ENCODE measurements at regions not wholly inside any gene's neighbourhood (a gene's known extent, or its start where the extent isn't known, plus 50 kb on each side); places are given as distances from the start of the nearest gene placed in this dataset.

DNA sequence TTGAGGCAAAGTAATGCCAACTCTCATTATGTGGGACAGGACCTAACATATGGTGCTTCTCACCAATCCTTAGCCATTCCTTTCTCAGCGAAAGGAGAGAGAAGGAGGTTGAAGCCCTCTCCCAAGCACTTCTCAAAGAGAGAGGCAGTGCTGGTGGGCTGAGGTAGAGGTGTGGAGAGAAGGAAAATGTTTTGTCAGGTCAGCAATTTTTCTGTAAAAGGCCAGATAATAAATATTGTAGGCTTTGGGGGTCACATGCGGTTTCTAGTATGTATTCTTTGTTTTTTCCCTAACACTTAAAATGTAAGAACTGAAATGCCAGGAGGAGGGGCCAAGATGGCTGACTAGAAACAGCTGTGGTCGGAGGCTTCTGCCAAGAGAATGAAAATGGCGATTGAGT, 225.0 kb upstream of the NPY start:
- H3K4me1 Mint-ChIP-seq (ENCODE audit: unreplicated experiment) = no peaks in the 10 kb centered on the region
- no peak overlapping the region for H3K27ac Mint-ChIP-seq (ENCODE audit: unreplicated experiment)
- no peaks in the 10 kb centered on the region for H3K27me3 Mint-ChIP-seq (ENCODE audit: unreplicated experiment)
- H3K4me3 Mint-ChIP-seq (ENCODE audit: unreplicated experiment) = no peak overlapping the region
- no peaks in the 10 kb centered on the region for H3K9me3 Mint-ChIP-seq (ENCODE audit: unreplicated experiment)
- no peak for DNase-seq (ENCODE audit: low spot score)
- H3K36me3 Mint-ChIP-seq (ENCODE audit: low read depth, unreplicated experiment) = no peaks in the 10 kb centered on the region
- TF ChIP-seq, protein P1, sequence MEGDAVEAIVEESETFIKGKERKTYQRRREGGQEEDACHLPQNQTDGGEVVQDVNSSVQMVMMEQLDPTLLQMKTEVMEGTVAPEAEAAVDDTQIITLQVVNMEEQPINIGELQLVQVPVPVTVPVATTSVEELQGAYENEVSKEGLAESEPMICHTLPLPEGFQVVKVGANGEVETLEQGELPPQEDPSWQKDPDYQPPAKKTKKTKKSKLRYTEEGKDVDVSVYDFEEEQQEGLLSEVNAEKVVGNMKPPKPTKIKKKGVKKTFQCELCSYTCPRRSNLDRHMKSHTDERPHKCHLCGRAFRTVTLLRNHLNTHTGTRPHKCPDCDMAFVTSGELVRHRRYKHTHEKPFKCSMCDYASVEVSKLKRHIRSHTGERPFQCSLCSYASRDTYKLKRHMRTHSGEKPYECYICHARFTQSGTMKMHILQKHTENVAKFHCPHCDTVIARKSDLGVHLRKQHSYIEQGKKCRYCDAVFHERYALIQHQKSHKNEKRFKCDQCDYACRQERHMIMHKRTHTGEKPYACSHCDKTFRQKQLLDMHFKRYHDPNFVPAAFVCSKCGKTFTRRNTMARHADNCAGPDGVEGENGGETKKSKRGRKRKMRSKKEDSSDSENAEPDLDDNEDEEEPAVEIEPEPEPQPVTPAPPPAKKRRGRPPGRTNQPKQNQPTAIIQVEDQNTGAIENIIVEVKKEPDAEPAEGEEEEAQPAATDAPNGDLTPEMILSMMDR (IDR thresholded peaks at IDR 0.05; ENCODE audit: unreplicated experiment) = no peak

DNA sequence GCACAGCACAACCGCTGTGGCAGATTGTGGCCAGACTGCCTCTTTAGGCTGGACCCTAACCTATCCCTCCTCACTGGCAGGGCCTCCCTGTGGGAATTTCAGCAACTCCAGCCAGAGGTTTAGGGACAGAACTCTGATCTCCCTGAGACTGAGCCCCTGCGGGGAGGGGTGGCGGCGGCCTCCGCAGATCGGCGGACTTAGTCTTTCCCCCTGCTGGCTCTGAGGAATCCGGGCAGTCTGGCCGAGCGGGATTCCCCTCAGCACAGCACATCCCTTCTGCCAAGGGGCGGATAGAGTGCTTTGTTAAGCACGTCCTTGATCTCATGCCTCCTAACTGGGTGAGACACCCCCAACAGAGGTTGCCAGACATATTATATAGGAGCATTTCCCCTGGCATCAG, 224.2 kb upstream of the NPY start:
- Mint-ChIP-seq H3K36me3 (ENCODE audit: low read depth, unreplicated experiment) (no peaks in the 10 kb centered on the region), H3K4me3 (ENCODE audit: unreplicated experiment) (no peak overlapping the region), H3K27ac (ENCODE audit: unreplicated experiment) (no peak overlapping the region), H3K9me3 (ENCODE audit: unreplicated experiment) (no peaks in the 10 kb centered on the region), H3K27me3 (ENCODE audit: unreplicated experiment) (no peaks in the 10 kb centered on the region), H3K4me1 (ENCODE audit: unreplicated experiment) (no peaks in the 10 kb centered on the region)
- TF ChIP-seq, protein P1 (IDR thresholded peaks at IDR 0.05; ENCODE audit: unreplicated experiment) = no peak
- DNase-seq (ENCODE audit: low spot score) = no peak

DNA sequence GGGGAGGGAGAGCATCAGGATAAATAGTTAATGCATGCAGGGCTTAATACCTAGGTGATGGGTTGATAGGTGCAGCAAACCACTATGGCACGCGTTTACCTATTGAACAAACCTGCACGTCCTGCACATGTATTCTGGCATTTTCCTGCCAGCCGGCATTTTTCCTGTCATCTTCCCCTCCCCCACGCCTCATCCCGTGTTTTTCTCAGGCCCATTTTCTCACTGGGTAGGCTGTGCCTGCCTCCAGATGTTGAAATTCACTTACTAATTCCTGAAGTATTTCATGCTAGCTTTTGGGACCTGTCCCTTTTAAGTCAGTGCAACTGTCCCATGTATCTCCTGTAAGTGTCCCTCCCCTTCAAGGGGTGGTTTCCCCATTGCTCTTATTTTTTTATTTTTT, 220.3 kb upstream of the NPY start:
- Mint-ChIP-seq H3K4me3 (ENCODE audit: unreplicated experiment) (no peak overlapping the region), H3K36me3 (ENCODE audit: low read depth, unreplicated experiment) (no peaks in the 10 kb centered on the region), H3K27me3 (ENCODE audit: unreplicated experiment) (no peaks in the 10 kb centered on the region), H3K9me3 (ENCODE audit: unreplicated experiment) (no peaks in the 10 kb centered on the region), H3K4me1 (ENCODE audit: unreplicated experiment) (no peaks in the 10 kb centered on the region), H3K27ac (ENCODE audit: unreplicated experiment) (no peak overlapping the region)
- no peak for DNase-seq (ENCODE audit: low spot score)
- TF ChIP-seq, protein P1 (IDR thresholded peaks at IDR 0.05; ENCODE audit: unreplicated experiment) = no peak

DNA sequence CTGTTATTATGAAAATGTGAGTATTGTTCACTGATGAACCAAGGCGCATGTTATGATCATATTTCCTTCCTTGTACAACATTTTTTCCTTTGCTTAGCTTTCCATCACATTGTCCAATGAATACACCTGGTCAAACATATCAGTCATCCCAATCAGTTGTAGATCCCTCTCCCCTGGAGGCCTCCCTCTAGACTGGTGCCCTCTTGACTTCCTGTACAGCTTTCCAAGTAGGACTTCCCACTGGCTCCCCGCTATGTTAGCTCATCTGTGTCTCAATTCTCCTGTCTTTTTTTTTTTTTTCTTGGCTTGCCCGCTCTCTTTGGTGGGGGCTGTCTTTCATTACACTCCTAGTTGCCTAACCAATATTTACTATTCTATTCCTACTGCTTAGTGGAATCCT, 214.2 kb upstream of the NPY start:
- TF ChIP-seq, protein P1 (IDR thresholded peaks at IDR 0.05; ENCODE audit: unreplicated experiment) = no peak
- no peak for DNase-seq (ENCODE audit: low spot score)
- Mint-ChIP-seq H3K4me1 (ENCODE audit: unreplicated experiment) (no peaks in the 10 kb centered on the region), H3K36me3 (ENCODE audit: low read depth, unreplicated experiment) (no peaks in the 10 kb centered on the region), H3K9me3 (ENCODE audit: unreplicated experiment) (no peaks in the 10 kb centered on the region), H3K4me3 (ENCODE audit: unreplicated experiment) (no peak overlapping the region), H3K27ac (ENCODE audit: unreplicated experiment) (no peak overlapping the region), H3K27me3 (ENCODE audit: unreplicated experiment) (no peaks in the 10 kb centered on the region)

DNA sequence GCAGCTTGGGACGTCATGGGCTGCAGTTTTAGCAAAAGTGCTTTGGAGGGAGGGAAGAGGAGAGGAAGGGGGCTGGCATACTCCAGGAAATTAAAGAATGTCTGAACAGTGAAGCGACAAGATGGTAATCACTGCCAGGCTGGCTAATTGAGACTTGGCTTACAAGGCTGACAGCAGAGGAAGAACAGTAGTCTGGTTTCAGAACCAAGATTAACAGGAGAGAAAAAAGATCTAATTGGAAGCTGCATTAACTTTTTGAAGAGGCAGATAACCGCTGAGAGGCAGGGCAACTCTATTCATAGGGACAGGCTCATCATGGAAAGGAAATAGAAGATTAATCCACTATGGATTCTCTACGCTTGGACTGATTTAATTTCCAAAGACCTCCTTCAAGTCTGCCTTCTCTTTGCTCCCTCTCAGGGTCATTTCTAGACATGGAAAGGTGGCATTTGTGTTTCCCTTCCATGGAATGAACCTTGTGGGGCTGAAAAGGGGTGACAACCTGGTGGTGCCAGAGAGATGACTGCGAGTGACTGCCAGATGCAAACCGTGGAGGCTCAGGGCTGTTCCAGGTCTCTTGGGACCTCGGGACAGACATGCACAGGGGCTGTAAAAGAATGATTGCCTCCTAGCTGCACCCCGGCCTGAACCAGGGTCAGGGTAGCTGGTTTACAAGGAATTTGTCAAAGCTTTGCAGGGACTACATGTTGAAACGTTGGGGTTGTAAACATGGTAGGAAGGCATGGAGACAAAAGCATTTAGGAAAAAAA, 210.2 kb upstream of the NPY start:
- Mint-ChIP-seq H3K9me3 (ENCODE audit: unreplicated experiment) (no peaks in the 10 kb centered on the region), H3K36me3 (ENCODE audit: low read depth, unreplicated experiment) (no peaks in the 10 kb centered on the region), H3K27me3 (ENCODE audit: unreplicated experiment) (no peaks in the 10 kb centered on the region), H3K4me3 (ENCODE audit: unreplicated experiment) (no peak overlapping the region), H3K27ac (ENCODE audit: unreplicated experiment) (no peak overlapping the region), H3K4me1 (ENCODE audit: unreplicated experiment) (no peaks in the 10 kb centered on the region)
- TF ChIP-seq, protein P1 (IDR thresholded peaks at IDR 0.05; ENCODE audit: unreplicated experiment) = no peak
- DNase-seq (ENCODE audit: low spot score) = no peak
